ENCODE measurements at regions not wholly inside any gene's neighbourhood (a gene's known extent, or its start where the extent isn't known, plus 50 kb on each side); places are given as distances from the start of the nearest gene placed in this dataset.
"Not testable (repeated sequence)": the region's sequence is repeated elsewhere in the genome, so short reads cannot be mapped to it uniquely, and the experiment has no call there.

DNA sequence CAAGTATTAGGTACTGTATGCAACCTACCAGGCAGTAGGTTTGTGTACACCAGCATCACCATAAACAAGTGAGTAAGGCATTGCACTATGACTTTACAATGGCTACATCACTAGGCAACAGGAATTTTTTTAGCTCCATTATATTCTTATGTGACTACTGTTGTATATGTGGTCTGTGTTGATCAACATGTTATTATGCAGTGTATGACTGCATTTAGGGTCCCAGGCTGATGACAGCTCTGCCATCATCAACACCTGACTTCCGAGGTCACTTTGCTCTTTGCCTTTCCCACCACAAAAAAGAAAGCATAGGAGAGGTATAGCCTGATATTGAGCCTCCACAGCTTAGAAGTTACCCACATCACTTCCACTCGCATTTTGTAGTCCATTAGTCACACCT, 217.5 kb upstream of the PELI2 start:
- DNase-seq, result no peak

DNA sequence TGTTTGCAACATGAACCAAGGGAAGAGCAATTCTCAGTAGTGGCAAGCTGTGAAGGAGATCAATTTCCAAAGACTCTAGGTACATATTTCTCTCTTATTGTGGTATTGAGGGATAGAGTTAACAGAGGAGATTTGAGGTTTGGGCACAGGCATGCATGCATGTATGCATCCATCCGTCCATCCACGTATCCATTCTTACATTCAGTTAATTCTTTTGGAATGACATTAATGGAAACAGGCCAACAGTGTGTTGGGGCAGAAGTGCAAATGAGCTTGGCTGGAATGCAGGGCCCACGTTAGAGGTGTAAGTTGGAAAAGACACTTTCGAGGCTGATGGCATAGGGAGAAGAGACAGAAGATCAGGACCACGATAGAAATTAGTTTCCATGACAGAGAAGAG, 216.9 kb upstream of the PELI2 start:
- no peak for DNase-seq

DNA sequence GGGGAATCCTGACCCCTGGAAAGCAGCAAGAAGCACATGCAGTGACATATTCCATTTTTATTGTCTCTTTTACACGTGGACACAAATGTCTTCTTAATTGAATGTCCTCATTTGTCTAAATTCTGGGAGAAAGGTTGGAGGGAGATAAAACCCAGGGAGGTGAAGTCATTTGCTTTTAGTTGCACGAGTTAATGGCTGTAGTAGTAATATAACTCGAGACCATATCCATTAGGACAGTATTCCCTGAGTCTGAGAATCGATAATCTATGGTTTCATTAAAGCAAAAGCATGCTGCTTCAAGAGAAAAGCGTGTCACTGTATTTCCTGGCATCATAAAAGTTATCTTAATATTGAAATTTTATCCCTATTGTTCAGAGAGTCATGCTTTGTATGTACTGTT, 216.0 kb upstream of the PELI2 start:
- no peak for DNase-seq

DNA sequence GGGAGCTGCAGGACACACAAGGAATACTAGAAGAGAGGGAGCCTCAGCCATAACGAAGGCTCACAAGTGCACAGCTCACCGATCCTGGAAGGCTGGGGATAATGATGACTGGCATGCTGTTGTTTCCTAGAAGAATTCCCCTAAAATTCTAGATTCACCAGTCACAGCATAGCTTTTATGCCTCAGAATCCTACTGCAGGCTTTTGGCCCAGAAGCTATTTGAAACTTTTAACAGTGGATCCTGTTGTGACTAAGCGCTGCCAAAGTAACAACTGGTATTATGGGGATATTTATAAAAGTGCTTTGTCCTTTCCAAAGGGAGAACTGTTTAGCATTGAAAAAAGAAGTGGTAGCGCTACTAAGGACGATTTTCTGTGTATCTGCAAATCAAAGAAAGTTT, 214.1 kb upstream of the PELI2 start:
- no peak for DNase-seq

DNA sequence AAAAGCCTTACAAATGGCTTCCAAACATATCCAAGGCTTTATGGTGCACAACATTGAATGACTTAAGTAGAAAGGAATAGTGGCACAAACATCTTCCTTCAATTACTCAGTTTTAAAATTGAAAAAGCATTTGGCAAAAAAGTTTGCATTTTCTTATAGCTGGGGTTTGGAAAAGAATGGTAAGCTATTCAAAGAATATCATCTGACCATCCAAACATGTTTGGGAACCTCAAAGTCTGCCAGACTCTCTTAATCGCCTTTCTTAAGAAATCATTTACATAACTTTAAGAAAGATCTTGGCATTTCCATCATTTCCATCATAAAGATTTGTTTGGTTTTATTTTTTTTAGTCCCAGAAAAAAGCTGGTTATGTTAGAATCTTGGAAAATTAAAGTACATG, 210.1 kb upstream of the PELI2 start:
- no peak for DNase-seq

DNA sequence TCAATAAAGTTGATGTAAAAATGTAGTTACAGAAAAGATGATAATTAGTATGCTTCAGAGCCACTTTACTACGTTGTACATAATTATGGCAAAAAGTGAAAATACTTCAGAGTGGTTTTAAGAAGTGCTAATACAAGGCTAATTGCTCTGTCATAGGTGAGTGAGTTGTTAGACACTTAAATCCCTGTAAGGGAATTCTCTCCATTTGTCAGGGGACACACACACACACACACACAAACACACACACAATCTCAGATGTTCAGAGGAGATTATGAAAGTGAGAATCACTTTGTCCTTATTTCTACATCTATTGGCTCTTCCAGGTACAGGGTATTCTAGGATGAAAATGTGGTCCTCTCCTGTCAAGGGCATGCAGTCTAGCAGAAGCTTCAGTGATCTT, 208.3 kb upstream of the PELI2 start:
- DNase-seq, result no peak

DNA sequence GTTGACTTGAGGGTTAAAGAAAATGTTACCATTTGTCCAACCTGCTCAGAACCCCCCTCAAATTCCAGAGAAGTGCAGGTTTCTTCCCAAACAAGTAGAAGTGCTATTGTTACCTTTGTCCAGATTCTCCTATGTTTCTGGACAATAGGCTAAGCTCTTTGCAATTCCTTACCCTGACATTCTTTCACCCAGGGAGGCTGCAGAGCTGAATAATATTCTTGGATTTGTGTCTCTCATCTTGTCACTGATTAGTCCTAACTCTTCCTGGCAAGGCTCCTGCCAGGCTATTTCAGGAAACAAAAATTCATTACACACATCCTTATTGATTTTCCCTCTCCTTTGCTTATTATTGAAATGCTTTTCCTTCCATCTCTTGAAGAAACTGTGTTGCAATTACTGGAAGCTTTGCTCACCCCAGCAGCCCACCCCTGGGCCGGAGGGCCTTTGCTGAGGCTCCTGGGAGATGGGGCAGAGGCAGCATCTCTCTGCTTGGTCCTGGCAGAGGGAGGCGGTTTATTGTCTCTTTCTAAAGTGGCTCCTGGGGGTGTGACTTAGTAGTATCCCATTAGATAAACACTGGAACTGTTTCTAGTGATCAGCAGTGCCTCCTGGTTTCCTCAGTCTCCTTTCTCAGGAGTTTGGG, 207.5 kb upstream of the PELI2 start:
- DNase-seq, result no peak

DNA sequence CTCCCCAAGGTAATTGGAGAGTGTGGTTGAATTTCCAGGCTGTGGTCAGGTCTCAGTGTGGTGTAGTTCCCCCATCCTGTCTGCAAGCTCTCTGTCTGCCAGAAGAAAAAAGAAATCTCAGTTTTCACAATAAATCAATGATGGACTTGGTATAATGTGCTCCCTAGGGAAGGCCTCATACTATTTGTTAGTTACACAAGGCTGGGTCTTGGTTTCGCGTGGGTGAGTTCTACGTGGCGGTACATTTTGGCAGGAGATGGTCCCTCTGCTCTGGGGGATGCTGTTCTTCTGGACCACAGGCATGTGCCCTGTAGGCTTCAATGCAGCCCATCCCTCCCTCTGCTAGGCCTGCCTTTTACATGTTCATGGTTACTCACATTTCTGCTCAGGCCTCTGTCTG, 206.4 kb upstream of the PELI2 start:
- no peak for DNase-seq

DNA sequence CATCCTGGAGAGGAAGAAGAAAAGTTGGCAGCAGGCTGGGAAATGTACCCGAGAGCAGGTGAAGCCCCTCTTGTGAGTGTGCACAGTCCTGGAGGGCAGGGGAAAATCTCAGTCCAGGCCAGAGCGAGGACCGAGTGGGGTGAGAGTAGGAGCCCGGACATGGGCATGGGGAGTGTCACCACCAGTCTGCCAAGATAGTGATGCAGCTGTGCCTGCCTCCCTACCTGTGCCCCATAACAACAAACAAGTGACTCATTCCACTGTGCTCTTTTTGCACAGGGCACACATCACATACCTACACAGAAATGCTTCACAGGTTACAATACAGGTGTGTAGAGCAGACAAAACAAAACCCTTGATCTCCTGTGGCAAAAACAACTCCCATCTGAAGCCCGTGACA, 205.9 kb upstream of the PELI2 start:
- no peak for DNase-seq

DNA sequence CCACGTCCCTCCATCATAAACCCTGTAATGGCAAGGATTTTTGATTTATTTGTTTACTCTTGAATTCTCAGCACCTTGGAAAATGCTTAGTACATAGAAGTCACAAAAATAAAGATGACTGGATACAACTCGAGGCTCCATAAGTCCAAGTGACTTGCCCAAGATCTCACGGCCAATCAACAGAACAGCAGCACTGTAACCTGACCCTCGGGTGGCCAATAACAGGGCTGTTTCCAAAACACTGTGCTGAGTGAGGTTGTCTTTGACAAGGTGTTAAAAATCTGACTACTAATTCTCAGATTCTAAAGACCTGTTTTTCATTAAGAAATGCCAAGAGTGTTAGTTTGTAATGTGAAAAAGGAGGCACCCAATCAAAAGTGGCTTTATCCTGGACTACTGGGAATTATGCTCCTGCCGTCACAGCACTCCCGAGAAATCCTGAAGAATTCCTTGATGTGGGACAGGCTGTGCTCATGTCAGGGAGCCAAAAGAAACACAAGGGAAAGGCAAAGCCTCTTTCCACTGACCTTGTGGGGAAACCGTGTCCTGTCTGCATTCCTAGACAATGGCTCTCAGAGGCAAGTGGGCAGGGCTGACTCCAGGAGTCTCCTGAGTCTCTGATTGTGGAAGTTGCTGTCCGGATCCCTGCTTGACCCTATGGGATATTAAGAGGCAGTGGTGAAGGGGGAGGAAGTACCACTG, 204.7 kb upstream of the PELI2 start:
- DNase-seq, result no peak

DNA sequence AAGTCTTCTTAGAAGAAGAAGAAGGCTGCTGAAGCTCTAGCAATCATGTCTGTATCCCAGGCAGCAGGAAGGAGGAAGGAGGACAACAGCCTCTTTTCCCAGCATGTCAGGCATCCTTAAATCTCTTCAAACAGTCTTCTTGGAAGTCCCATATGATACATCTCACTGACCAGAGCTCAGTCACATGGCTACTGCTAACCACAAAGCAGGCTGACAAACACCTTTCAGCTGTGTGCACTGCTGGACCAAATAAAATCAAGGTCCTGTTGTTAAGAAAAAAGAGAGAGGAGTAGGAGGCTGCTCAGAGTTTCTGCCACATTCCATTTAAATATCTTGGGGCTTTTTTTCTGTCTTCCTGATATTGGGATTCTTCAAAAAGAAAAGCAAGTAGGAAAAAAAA, 203.4 kb upstream of the PELI2 start:
- no peak for DNase-seq

DNA sequence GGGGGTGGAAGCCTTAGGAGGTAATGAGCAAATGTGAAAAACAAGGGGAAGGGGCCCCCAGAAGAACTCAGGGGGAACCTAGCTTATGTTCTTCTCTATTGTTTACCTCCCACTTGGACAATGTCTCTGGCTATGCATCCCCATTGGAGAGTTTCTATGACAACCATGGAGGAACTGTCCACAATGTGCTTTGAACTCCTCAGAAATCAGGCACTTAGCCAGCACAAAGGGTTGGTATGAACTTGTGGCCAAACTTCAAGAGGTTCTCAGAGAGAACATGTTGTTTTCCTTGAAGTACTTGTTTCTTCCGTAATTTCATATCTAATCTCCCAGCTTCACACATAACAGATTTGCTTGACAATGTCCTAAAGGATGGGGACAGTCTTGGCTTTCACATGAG, 202.8 kb upstream of the PELI2 start:
- no peak for DNase-seq

DNA sequence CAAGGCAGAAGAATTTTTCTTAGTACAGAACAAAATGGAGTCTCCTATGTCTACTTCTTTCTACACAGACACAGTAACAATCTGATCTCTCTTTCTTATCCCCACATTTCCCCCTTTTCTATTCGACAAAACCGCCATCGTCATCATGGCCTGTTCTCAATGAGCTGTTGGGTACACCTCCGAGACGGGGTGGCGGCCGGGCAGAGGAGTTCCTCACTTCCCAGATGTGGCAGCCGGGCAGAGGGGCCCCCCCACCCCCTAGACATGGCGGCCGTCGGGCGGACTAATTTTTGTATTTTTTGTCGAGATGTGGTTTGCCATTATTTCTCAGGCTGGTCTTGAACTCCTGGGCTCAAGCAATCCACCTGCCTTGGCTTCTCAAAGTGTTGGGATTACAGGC, 198.4 kb upstream of the PELI2 start:
- DNase-seq, result not testable (repeated sequence)

DNA sequence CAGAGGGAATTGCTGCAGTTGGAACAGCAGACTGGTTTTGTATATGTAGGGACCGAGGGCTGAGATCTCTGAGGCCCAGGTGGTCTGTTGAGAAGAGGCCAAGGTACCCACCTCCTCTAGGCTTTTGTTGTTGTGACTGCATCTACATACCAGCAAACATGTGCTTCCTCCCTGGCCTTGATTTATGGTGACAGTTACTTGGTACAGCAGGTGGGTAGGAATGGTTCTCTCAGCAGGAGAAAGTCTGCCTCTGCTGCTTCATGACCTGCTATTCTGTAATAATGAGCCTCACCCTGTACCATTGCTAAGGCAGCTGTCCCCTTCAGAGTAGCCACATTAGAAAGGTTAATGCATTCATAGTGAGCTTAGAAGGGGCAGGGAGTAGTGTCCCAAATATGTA, 196.7 kb upstream of the PELI2 start:
- no peak for DNase-seq

DNA sequence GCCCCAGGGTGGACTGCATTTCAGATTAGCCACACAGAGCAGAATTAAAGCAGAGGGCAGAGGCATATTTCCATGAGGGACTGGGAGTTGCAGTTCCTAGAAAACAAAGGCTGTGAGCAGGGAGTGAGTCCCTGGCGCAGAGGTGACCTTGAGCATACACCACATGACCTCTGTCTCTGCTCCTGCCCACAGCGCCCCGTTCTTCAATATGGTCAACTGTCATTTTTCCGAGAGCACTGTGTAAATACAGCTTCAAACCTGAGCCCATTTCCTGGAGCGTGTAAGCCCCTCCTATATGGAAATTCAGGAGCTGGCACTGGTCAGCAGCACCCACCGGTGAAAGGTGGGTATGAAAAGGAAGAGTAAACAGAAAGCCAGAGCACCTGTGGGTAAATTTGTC, 192.2 kb upstream of the PELI2 start:
- DNase-seq, result no peak

DNA sequence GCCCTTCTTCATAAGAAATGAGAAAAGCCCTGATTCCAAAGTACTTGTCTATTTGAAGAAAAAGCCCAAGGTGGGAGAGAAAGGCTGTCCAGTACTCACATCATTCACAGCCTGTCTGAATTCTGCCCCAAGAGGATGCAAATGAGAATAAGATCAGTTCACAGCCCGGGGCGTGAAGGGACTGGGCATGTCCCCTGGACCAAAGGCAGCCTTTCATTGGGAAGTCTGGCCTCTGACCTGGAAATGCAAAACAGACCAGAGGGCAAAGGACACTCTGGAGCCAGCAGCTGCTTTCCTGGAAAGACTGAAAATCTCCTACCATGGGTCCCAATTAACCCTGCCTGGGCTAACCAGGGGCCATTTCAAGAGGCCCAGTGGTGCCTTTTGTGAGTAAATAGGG, 191.2 kb upstream of the PELI2 start:
- no peak for DNase-seq

DNA sequence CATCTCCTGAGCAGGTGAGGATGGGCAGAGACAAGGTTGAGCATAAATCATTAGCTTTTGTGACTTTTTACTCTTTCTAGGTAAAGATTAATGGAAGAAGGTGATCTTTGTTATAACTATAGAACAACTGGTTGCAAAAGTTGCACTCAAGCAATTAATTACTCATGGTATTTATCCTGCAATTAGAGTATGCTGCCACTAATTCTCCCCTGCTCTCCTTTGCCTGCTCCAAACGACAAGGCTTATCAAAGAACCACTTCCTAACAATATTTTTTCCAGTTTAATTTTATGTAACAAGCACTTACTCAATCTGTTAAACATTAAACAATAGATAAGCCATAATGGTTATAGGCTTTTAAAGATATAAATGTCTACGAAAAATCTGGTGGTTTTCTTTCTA, 189.9 kb upstream of the PELI2 start:
- DNase-seq, result no peak

DNA sequence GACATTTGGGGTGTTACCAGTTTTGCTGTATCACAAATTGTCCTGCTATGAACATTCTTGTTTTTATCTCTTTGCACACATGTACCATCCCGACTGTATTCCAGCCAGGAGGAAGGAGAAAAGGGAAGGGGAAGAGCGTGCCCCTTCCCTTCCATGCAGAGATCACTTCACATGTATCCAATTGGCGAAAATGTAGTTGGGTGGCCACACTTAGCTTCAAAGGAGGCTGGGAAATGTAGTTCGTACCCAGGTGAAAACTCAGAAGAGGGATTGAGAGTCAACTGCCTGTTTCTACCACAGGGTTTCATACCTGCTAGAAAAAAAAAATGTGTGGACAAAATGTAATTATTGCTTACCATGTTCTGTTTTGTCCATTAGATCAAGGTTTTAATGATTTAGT, 189.1 kb upstream of the PELI2 start:
- DNase-seq, result no peak

DNA sequence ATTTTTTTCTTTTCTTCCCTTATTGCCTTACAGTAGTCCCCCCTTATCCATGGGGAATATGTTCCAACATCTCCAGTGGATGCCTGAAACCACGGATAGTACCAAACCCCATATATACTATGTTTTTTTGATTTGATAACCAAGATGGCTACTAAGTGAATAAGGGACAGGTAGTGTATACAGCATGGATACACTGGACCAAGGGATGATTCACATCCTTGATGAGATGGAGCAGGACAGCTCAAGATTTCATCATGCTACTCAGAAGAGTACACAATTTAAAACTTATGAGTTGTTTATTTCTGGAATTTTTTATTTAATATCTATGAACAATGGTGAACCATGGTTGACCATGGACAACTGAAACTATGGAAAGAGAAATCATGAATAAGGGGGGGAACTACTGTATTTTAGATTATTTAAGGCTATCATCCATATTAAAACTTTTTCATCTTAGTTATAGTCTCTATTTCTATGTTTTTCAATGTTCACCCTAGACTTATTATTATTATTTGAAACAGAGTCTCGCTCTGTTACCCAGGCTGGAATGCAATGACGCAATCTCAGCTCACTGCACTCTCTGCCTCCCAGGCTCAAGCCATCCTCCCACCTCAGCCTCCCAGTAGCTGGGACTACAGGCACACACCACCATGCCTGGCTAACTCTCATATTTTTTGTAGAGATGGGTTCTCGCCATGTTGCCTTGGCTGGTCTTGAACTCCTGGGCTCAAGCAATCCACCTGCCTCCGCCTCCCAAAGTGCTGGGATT, 188.0 kb upstream of the PELI2 start:
- no peak for DNase-seq

DNA sequence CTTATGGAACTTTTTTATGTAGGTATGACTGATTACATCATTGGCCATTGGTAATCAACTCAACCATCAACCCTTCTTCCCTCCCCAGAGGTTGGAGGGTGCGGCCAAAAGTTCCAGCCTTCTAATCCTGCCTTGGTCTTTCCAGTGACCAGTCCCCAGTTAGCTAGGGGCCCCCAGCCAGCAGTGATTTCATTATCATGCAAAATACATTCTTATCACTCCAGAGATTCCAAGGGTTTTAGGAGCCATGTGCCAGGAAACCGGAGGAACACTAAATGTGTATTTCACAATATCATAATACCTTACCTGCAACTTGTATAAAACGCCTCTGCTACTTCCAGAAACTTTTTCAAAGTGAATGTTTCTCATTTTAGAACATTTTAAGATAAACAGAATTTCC, 181.5 kb upstream of the PELI2 start:
- DNase-seq, result no peak

DNA sequence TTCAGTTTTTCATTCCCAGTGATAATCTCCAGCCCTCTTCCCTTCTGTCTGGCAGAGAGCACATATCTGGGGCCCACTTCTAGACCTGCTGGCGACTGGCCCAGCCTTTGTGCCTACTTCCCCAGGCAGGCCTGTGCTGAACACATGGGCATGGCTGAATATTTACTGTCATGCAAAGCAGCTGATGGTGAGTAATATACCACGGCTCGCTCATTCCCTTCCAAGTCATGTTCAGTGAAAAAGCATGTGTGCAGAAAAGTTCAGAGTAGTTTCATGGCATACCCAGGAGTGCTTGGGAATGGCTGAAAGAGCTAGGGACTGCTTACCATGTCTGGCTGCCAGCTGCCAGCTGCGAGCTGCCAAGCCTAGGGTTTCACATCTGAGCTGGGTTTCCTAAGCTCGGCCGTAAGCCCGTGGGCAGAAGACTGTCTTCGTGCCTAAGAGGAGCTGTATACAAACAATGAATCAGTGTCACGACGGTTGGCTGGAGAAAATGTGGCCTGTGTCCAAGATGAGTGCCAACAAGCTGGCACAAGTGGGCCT, 179.9 kb upstream of the PELI2 start:
- no peak for DNase-seq

DNA sequence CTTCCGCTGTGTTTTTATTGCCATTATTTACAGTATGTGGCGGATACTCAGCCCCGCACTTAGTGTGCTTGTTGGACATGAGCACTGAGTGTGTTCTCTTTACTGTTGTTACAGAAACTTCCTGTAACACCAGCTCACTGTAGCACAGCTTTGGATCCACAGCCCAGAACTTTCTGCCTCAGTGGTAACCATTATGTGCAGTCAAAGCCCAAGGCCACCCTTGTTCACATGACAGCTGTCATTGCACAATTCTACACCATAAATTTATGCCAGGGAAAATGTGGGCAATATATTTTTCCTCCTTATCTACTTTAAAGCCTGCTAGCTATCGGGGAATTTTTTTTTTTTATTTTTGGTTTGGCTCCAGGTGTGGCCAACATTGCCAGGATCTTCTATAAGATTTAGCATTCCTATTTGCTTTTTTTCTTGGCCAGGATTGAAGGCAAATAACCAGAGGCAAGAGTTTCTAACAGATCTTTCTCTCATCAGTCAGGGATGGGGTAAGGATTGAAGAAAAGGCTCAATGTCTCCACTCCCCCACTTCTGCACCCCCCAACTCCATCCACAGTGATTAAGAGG, 176.0 kb upstream of the PELI2 start:
- DNase-seq, result no peak

DNA sequence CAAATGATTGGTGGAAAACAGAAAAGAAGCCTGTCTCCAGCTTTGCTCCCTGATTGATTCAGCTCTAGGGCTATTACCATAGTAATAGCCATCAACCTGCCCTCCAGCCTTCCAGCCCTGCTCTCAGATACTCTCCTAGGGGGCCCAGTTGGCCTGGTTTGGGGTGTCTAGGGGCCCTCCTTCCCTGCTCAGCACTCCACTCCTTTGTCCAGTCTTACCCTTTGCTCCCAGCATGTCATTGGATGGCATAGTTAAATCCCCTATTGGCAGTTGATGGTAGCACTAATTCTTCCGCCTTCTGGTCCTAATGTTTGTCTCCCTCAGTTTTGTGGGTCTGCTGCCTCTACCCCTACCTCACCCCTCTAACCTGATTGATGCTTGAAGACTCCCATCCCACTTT, 175.4 kb upstream of the PELI2 start:
- DNase-seq, result no peak

DNA sequence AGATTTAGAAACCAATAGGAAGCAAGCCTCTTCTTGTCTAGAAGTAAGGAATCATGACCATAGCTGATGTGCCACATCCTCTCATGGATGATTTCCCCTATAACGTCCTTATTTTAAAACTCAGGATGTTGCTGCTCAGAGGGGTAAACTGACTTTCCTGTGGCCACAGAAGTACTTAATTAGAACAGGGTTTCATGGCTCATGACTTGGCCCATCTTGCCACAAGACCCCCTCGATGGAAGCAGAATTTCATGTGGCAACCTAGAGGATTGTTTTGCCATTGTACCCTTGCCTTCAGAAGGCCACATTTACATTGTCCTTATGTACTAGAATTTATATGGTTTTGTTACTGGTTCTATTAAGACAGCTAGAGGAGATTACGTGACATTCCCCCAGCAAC, 173.5 kb upstream of the PELI2 start:
- DNase-seq, result no peak

All from CD4-positive, alpha-beta T cell treated with Interleukin-17A for 1 hour (primary cell).